Naive thymus-derived CD4-positive, alpha-beta T cell (primary cell): ENCODE measurements at regions not wholly inside any gene's neighbourhood (a gene's known extent, or its start where the extent isn't known, plus 50 kb on each side); places are given as distances from the start of the nearest gene placed in this dataset.

Source experiments
- ATAC-seq: fragments of 150-1000 bp; cut with Tn5 transposase; 2 replicates; pipeline ENCODE4 v1.10.0; 2021; ENCODE audit warnings: mild to moderate bottlenecking, moderate library complexity
- CTCF ChIA-PET: fragments of 350-600 bp; sonication (Branson Sonifier 250); formaldehyde crosslinking; loops from one replicate; lab custom pipeline; 2021; ENCODE audit warnings: antibody characterized with exemption; lab: Charles Lee
- POLR2A ChIA-PET: fragments of 350-600 bp; sonication (Branson Sonifier 250); formaldehyde crosslinking; loops from one replicate; lab custom pipeline; 2021; ENCODE audit warnings: antibody characterized with exemption, inconsistent platforms; lab: Charles Lee
- DNase-seq, 9 donors: peaks; one replicate each; pipeline versions ENCODE4 v3.0.0 to v3.0.0-alpha.2; 2020 to 2022; ENCODE audit warnings: mixed read lengths in 1 of 9
- H3K27ac ChIP-seq: one replicate; pipeline ENCODE4 v1.7.0; 2013; ENCODE audit warnings: mild to moderate bottlenecking, low read depth, low read length, moderate library complexity
- H3K27me3 ChIP-seq, 2 donors: one replicate each; pipeline ENCODE4 v1.7.0; 2013; ENCODE audit warnings: low read length in 2 of 2, mild to moderate bottlenecking in 2 of 2, moderate library complexity in 2 of 2; ENCODE audit not compliant: control insufficient read depth in 2 of 2, insufficient read depth in 2 of 2
- H3K36me3 ChIP-seq, 3 experiments: 1 replicate in 2 of 3; 2 replicates in 1 of 3; pipeline ENCODE4 v1.7.0; 2013; ENCODE audit warnings: low read length in 3 of 3, mild to moderate bottlenecking in 3 of 3, moderate library complexity in 1 of 3; ENCODE audit not compliant: insufficient read depth in 3 of 3, control insufficient read depth in 2 of 3
- H3K4me1 ChIP-seq, 2 donors: one replicate each; pipeline ENCODE4 v1.7.0; 2013; ENCODE audit warnings: low read length in 2 of 2, mild to moderate bottlenecking in 2 of 2, moderate library complexity in 1 of 2; ENCODE audit not compliant: control insufficient read depth in 2 of 2, insufficient read depth in 2 of 2
- H3K4me3 ChIP-seq: 2 replicates; pipeline ENCODE4 v1.7.0; 2013; ENCODE audit warnings: mild to moderate bottlenecking, low read length
- H3K9me3 ChIP-seq, 3 experiments: 1 replicate in 2 of 3; 2 replicates in 1 of 3; pipeline ENCODE4 v1.7.0; 2013; ENCODE audit warnings: low read length in 3 of 3; ENCODE audit not compliant: control insufficient read depth in 2 of 3
- H3K27ac Mint-ChIP-seq, 9 donors: one replicate each; pipeline ENCODE4 v1.8.0; 2020 to 2022; ENCODE audit warnings: mixed read lengths in 9 of 9, mild to moderate bottlenecking in 8 of 9, moderate library complexity in 5 of 9, inconsistent platforms in 2 of 9
- H3K27me3 Mint-ChIP-seq, 5 donors: one replicate each; pipeline ENCODE4 v1.8.0; 2021 to 2022; ENCODE audit warnings: mixed read lengths in 5 of 5, mild to moderate bottlenecking in 1 of 5
- H3K36me3 Mint-ChIP-seq, 5 donors: one replicate each; pipeline ENCODE4 v1.8.0; 2020 to 2022; ENCODE audit warnings: mixed read lengths in 5 of 5, mild to moderate bottlenecking in 3 of 5, inconsistent platforms in 1 of 5
- H3K4me1 Mint-ChIP-seq, 7 donors: one replicate each; pipeline ENCODE4 v1.8.0; 2020 to 2022; ENCODE audit warnings: mixed read lengths in 7 of 7, mild to moderate bottlenecking in 3 of 7, inconsistent platforms in 1 of 7
- H3K4me3 Mint-ChIP-seq, 10 donors: one replicate each; pipeline ENCODE4 v1.8.0; 2020 to 2022; ENCODE audit warnings: mild to moderate bottlenecking in 10 of 10, mixed read lengths in 10 of 10, moderate library complexity in 6 of 10, inconsistent platforms in 2 of 10
- H3K9me3 Mint-ChIP-seq, 11 donors: one replicate each; pipeline ENCODE4 v1.8.0; 2020 to 2022; ENCODE audit warnings: mixed read lengths in 11 of 11, mild to moderate bottlenecking in 4 of 11, inconsistent platforms in 1 of 11, moderate library complexity in 1 of 11
- intact Hi-C, 2 donors: fragments of 100-400 bp; cut with micrococcal nuclease; formaldehyde crosslinking; loops; one replicate each; pipeline ENCODE4 v1.15.1; 2023

GRCh38 chr10:108132303-108132702 lies 967.8 kb upstream of the SORCS1 start:
- ChIA-PET POLR2A (no interaction called here), CTCF (no interaction called here)
- H3K4me3 Mint-ChIP-seq, result no peak overlapping the region
- H3K27ac Mint-ChIP-seq, result no peak overlapping the region
- H3K27me3 Mint-ChIP-seq, result no peaks in the 10 kb centered on the region
- H3K9me3 Mint-ChIP-seq, result peaks cover 0 to 14% (median 2%) of the 10 kb centered on the region in 11 donors
- no peaks in the 10 kb centered on the region for H3K27me3 ChIP-seq
- DNase-seq, result no peak
- H3K4me1 ChIP-seq, result no peaks in the 10 kb centered on the region
- no peak overlapping the region for H3K27ac ChIP-seq
- no peaks in the 10 kb centered on the region for H3K36me3 Mint-ChIP-seq
- H3K4me1 Mint-ChIP-seq, result no peaks in the 10 kb centered on the region
- H3K9me3 ChIP-seq, result no peaks in the 10 kb centered on the region
- no peak overlapping the region for H3K4me3 ChIP-seq
- intact Hi-C loops, result no loop called here
- ATAC-seq, result no peak
- no peaks in the 10 kb centered on the region for H3K36me3 ChIP-seq

GRCh38 chr10:108130575-108130974 lies 966.1 kb upstream of the SORCS1 start:
- DNase-seq (no peak), ATAC-seq (no peak)
- intact Hi-C loops, result no loop called here
- H3K36me3 ChIP-seq, result no peaks in the 10 kb centered on the region
- POLR2A ChIA-PET, result no interaction called here
- H3K9me3 ChIP-seq, result no peaks in the 10 kb centered on the region
- CTCF ChIA-PET, result no interaction called here
- H3K27me3 Mint-ChIP-seq, result no peaks in the 10 kb centered on the region
- no peaks in the 10 kb centered on the region for H3K27me3 ChIP-seq
- H3K27ac Mint-ChIP-seq, result no peak overlapping the region
- no peaks in the 10 kb centered on the region for H3K4me1 ChIP-seq
- no peak overlapping the region for H3K4me3 ChIP-seq
- H3K4me1 Mint-ChIP-seq, result no peaks in the 10 kb centered on the region
- H3K36me3 Mint-ChIP-seq, result no peaks in the 10 kb centered on the region
- H3K9me3 Mint-ChIP-seq, result peaks cover 0 to 10% (median 4%) of the 10 kb centered on the region in 11 donors
- no peak overlapping the region for H3K4me3 Mint-ChIP-seq
- H3K27ac ChIP-seq, result no peak overlapping the region

GRCh38 chr10:108112218-108112617 lies 947.7 kb upstream of the SORCS1 start:
- CTCF ChIA-PET, result no interaction called here

GRCh38 chr10:108104551-108105156 lies 940.1 kb upstream of the SORCS1 start:
- H3K4me1 ChIP-seq, result no peaks in the 10 kb centered on the region
- Mint-ChIP-seq H3K9me3 (peaks cover 0 to 27% (median 5%) of the 10 kb centered on the region in 11 donors), H3K36me3 (no peaks in the 10 kb centered on the region), H3K4me3 (no peak overlapping the region), H3K27me3 (no peaks in the 10 kb centered on the region), H3K27ac (no peak overlapping the region), H3K4me1 (no peaks in the 10 kb centered on the region)
- DNase-seq (no peak), ATAC-seq (no peak)
- no peak overlapping the region for H3K27ac ChIP-seq
- no peaks in the 10 kb centered on the region for H3K36me3 ChIP-seq
- ChIA-PET CTCF (interaction anchor here (0.6 kb wide), 1 partner anchor 22 kb away, joined by 3 read pairs; no protein-coding TSS in a partner anchor), POLR2A (no interaction called here)
- H3K4me3 ChIP-seq, result no peak overlapping the region
- intact Hi-C loops, result no loop called here
- H3K9me3 ChIP-seq, result no peaks in the 10 kb centered on the region
- no peaks in the 10 kb centered on the region for H3K27me3 ChIP-seq

More at GRCh38 chr10:108112218-108112617, 947.7 kb upstream of the SORCS1 start:
- Histone ChIP-seq H3K27me3 (no peaks in the 10 kb centered on the region), H3K4me1 (no peaks in the 10 kb centered on the region), H3K4me3 (no peak overlapping the region), H3K36me3 (no peaks in the 10 kb centered on the region), H3K9me3 (no peaks in the 10 kb centered on the region), H3K27ac (no peak overlapping the region)
- Mint-ChIP-seq H3K4me1 (no peaks in the 10 kb centered on the region), H3K36me3 (no peaks in the 10 kb centered on the region), H3K27me3 (no peaks in the 10 kb centered on the region), H3K9me3 (peaks cover 0 to 24% (median 10%) of the 10 kb centered on the region in 11 donors), H3K4me3 (no peak overlapping the region), H3K27ac (no peak overlapping the region)
- POLR2A ChIA-PET, result no interaction called here
- intact Hi-C loops, result no loop called here
- ATAC-seq (no peak), DNase-seq (no peak)

GRCh38 chr10:108097258-108097657 lies 932.8 kb upstream of the SORCS1 start:
- no peak for ATAC-seq
- CTCF ChIA-PET, result no interaction called here

GRCh38 chr10:108095932-108096925 lies 931.7 kb upstream of the SORCS1 start:
- H3K4me3 ChIP-seq, result no peak overlapping the region
- no peaks in the 10 kb centered on the region for H3K27me3 ChIP-seq
- no peak for ATAC-seq
- H3K27ac ChIP-seq, result no peak overlapping the region
- CTCF ChIA-PET, result no interaction called here
- DNase-seq, result no peak
- H3K4me1 ChIP-seq, result no peaks in the 10 kb centered on the region
- POLR2A ChIA-PET, result no interaction called here
- Mint-ChIP-seq H3K36me3 (no peaks in the 10 kb centered on the region), H3K4me3 (no peak overlapping the region), H3K27ac (no peak overlapping the region), H3K4me1 (no peaks in the 10 kb centered on the region), H3K27me3 (no peaks in the 10 kb centered on the region), H3K9me3 (peaks cover 0 to 13% (median 2%) of the 10 kb centered on the region in 11 donors)
- H3K36me3 ChIP-seq, result no peaks in the 10 kb centered on the region
- no peaks in the 10 kb centered on the region for H3K9me3 ChIP-seq
- intact Hi-C loops, result no loop called here

More at GRCh38 chr10:108097258-108097657, 932.8 kb upstream of the SORCS1 start:
- Histone ChIP-seq H3K9me3 (no peaks in the 10 kb centered on the region), H3K4me1 (no peaks in the 10 kb centered on the region), H3K27me3 (no peaks in the 10 kb centered on the region), H3K4me3 (no peak overlapping the region), H3K36me3 (no peaks in the 10 kb centered on the region), H3K27ac (no peak overlapping the region)
- H3K27ac Mint-ChIP-seq, result no peak overlapping the region
- H3K27me3 Mint-ChIP-seq, result no peaks in the 10 kb centered on the region
- no peaks in the 10 kb centered on the region for H3K4me1 Mint-ChIP-seq
- peaks cover 0 to 13% (median 2%) of the 10 kb centered on the region in 11 donors for H3K9me3 Mint-ChIP-seq
- intact Hi-C loops, result no loop called here
- DNase-seq, result no peak
- POLR2A ChIA-PET, result no interaction called here
- H3K36me3 Mint-ChIP-seq, result no peaks in the 10 kb centered on the region
- no peak overlapping the region for H3K4me3 Mint-ChIP-seq
